GM19455 (cell line): ENCODE measurements at regions not wholly inside any gene's neighbourhood (a gene's known extent, or its start where the extent isn't known, plus 50 kb on each side); places are given as distances from the start of the nearest gene placed in this dataset.
"Not testable (repeated sequence)": the region's sequence is repeated elsewhere in the genome, so short reads cannot be mapped to it uniquely, and the experiment has no call there.

Experiments
- ATAC-seq: cut with Tn5 transposase; IDR thresholded peaks from one replicate; pipeline ENCODE4 v1.9.1; 2021; ENCODE audit not compliant: unreplicated experiment

DNA sequence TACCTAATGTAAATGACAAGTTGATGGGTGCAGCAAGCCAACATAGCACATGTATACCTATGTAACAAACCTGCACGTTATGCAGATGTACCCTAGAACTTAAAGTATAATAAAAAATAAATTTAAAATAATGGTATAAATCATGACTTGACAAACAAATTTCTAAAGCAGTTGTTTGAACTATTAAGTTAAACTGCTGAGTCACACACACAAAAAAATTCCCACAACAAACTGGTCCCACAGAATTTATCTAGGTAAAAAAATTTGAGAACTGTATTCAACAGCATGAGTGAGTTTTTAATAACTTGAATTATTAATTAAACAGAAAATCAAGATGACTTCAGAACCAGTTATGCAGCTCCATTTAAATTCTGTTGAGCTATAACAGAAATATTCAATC lies 186.0 kb upstream of the SOX6 start:
- no peak for ATAC-seq

- no peak for ATAC-seq
Measured at GRCh38 chr11:16536513-16536912, 180.2 kb upstream of the SOX6 start.

GRCh38 chr11:16528639-16529038 lies 172.3 kb upstream of the SOX6 start:
- ATAC-seq = no peak

DNA sequence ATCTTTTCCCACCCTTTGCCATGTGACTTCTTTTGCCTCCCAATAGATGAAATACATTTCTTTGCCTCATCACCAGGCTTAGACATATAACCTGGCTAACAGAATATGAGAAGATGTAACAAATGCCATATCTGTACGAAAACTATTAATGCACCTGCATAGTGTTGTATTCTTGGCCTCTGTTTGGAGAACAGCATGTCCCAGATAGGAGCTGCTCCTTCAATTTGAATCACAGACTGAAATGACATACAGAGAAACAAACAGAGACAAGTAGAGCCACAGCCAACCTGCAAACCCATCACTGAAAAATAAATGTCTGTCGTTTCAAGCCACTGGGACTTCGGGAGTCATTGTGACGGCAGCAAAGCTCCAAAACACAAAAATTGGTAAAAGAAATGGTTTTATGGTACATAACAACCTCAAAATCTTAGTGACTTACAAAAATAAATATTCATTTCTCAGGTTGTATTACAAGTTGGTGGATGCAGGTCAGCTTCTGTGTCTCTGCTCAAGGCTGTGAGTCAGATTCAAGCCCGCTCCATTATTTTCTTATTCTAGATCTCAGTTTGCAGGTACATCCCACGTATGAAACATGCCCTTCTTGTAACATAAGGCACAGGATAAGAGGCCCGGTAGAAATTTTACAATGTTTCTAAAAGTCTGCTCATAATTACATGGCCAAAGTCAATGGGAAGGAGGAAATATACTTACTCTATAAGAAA lies 171.3 kb upstream of the SOX6 start:
- ATAC-seq = no peak

- no peak for ATAC-seq
Measured at GRCh38 chr11:16526947-16527346, 170.6 kb upstream of the SOX6 start.

- not testable (repeated sequence) for ATAC-seq
Measured at GRCh38 chr11:16520713-16521112, 164.4 kb upstream of the SOX6 start.

DNA sequence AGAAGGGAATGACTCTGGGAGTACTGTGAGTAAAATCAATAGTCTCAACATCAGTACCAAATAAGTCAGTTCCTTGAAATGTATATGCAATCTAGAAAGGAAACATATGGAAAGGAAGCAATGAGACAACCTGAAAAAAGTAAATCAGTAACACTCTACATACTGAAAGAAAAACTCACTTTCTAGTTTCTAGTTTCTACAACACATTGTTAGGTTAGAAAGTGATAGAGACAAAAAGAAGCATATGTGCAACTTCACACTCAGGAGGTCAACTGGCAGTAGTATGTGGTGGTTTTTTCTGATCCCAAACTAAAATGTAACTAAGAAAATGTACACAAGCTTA lies 156.5 kb upstream of the SOX6 start:
- ATAC-seq = peak; percentile 94

GRCh38 chr11:16512198-16512898 lies 156.0 kb upstream of the SOX6 start:
- no peak for ATAC-seq

GRCh38 chr11:16511116-16512114 lies 155.1 kb upstream of the SOX6 start:
- ATAC-seq = no peak

DNA sequence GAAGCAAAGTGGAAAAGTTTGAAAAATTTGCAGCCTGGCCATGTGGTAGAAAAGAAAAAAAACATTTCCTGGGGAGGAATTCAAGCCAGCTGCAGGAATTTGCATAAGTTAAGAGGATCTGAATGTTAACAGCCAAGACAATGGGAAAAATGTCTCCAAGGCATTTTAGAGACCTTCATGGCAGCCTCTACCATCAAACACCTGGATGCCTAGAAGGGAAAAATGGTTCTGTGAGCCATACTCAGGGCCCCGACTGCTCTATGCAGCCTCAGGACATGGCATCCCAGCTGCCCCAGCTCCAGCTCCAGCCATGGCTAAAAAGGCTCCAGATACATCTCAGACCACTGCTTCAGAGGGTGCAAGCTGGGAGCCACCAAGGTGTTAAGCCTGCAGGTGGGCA lies 149.1 kb upstream of the SOX6 start:
- ATAC-seq = no peak

GRCh38 chr11:16503891-16504290 lies 147.5 kb upstream of the SOX6 start:
- not testable (repeated sequence) for ATAC-seq

- ATAC-seq = no peak
Measured at GRCh38 chr11:16494918-16495691, 138.8 kb upstream of the SOX6 start.

DNA sequence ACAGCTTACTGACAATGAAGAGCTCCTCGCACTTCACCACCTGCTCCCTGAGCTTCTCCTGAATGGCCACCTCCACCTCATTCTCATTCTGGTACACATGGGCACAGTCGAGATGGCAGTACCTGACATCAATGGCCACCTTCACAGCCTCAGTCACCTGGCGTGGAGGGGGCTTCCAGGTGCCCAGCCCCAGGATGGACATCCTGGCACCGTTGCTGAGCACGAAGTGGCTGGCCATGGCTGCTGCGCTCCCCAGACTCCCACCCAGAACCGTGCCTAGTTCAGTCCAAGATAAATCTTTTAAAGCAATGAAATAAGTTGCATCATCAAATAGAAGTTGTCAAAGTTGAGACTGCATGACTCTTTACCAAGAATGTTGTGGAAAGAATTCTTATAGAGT lies 128.1 kb upstream of the SOX6 start:
- ATAC-seq = no peak

DNA sequence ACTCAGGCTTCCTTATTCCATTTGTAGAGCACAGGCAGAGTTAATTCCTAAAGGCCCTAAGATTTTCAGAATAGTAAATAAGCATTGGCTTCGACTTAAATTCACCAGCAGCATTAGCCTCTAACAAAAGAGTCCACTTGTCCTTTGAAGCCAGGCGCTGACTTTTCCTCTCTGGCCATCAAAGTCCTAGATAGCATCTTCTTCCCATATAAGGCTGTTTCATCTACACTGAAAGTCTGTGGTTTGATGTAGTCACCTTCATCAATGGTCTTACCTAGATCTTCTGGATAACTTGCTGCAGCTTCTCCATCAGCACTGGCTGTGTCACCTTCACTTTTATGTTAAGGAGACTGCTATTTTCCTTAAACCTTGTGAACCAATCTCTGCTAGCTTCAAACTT lies 118.3 kb upstream of the SOX6 start:
- ATAC-seq = no peak

DNA sequence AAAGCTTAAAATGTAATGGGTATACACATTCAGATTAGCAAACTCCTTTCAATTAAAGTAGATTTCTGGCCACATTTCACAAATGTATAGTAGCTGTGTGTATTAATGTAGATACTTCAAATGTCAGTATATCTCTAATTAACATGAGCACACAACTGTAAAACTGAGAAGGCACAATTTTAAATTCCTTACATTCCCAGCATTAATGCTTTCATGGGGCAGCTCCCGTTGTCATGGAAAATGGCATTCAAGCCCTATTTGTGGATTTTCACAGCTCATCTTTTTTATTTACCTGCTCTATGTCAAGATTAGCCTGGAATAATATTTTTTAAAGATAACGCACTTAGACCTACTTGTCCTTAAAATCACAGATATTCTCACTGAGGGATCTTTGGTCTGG lies 113.6 kb upstream of the SOX6 start:
- ATAC-seq = no peak

DNA sequence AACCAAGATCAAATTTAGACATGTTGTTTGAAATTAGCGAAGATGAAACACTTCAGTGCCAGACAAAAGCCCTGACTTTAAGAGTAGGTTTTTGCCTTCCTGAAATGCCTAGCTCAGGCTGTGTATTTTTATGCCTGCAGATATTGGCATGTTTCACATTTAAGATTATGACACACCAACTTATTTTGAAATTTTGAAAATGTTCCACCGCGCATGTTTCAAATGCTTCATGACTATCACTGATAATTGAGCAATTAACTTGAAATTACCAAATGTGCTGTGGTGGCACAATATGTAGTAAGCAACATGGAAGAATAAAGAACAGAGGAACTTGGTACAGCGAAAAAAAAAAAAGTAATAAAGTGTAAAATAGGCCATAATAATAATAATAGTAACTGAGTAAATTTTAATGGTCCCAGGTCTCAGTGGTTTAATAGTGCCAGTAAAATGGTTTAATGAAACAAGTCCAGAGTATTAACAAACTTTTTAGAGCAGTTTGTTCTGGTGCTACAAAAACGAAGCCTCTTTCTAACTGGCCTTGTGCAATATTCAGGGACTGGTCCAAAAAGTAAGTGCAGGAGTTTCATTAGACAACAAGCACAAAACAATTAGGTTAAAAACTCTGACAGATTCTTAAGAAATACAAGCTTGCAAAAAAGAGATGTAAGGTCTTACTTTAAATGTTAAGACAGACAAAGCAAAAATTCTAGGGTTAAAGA lies 112.5 kb upstream of the SOX6 start:
- no peak for ATAC-seq

GRCh38 chr11:16460508-16460907 lies 104.2 kb upstream of the SOX6 start:
- ATAC-seq = no peak

GRCh38 chr11:16456366-16456765 lies 100.0 kb upstream of the SOX6 start:
- no peak for ATAC-seq

DNA sequence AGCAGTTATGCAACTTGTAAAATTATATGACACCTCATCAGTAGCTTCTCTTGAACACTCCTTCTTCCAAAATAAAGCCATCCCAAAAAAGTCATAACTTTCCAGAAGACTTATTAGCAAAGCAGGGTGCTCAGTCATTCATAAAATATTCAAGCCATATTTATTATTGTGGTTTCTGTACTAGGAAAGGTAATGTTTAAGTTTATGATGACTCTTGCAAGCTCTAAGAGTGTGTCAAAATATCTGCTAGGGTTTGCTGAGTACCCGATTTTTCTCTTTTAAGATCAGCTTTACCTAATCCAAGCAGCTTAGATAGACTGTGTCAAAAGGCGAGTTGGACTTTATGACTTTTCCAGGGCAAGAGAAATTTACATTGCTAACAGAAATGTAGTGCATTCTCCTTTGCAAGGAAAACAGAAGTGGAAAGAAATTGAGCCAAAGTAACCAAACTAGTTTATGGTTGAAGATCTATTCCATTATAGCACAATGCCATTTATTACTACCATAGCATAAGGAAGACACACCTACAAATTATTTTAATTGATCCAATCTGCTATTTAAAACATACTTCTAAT lies 98.0 kb upstream of the SOX6 start:
- ATAC-seq = no peak
